ENCODE measurements at regions not wholly inside any gene's neighbourhood (a gene's known extent, or its start where the extent isn't known, plus 50 kb on each side); places are given as distances from the start of the nearest gene placed in this dataset.
A peak's percentile ranks its signal among the peaks of the same experiment; 100 is the strongest.
"Not testable (repeated sequence)": the region's sequence is repeated elsewhere in the genome, so short reads cannot be mapped to it uniquely, and the experiment has no call there.

- H3K36me3 ChIP-seq (replicated peaks) = no peaks in the 10 kb centered on the region
- no peaks in the 10 kb centered on the region for H3K9me3 ChIP-seq
- peak; percentile 31 to 66 for DNase-seq (ENCODE audit: low spot score in 2 of 2)
- no peaks in the 10 kb centered on the region for H3K4me1 ChIP-seq
- H3K27me3 ChIP-seq (ENCODE audit: low read depth) = peaks cover 21% of the 10 kb centered on the region
- in situ Hi-C loops (cut with MboI; ENCODE audit: low sequenced_read_pairs) = no loop called here
- H3K4me3 ChIP-seq = peak overlapping the region; percentile 17
Observed at GRCh38 chr18:961644-962355, 57.1 kb downstream of the ADCYAP1 start.

GRCh38 chr18:963276-963675 lies 58.6 kb downstream of the ADCYAP1 start:
- DNase-seq (ENCODE audit: low spot score in 2 of 2) = no peak
- no peaks in the 10 kb centered on the region for H3K9me3 ChIP-seq
- in situ Hi-C loops (cut with MboI; ENCODE audit: low sequenced_read_pairs) = no loop called here
- no peaks in the 10 kb centered on the region for H3K4me1 ChIP-seq
- no peaks in the 10 kb centered on the region for H3K36me3 ChIP-seq (replicated peaks)
- peaks cover 21% of the 10 kb centered on the region for H3K27me3 ChIP-seq (ENCODE audit: low read depth)
- H3K4me3 ChIP-seq = no peak overlapping the region

GRCh38 chr18:965921-966758 lies 61.5 kb downstream of the ADCYAP1 start:
- Histone ChIP-seq H3K4me1 (no peaks in the 10 kb centered on the region), H3K9me3 (no peaks in the 10 kb centered on the region), H3K36me3 (replicated peaks) (no peaks in the 10 kb centered on the region), H3K27me3 (ENCODE audit: low read depth) (peaks cover 18% of the 10 kb centered on the region), H3K4me3 (no peak overlapping the region)
- in situ Hi-C loops (cut with MboI; ENCODE audit: low sequenced_read_pairs) = no loop called here
- no peak for DNase-seq (ENCODE audit: low spot score in 2 of 2)

- Histone ChIP-seq H3K36me3 (replicated peaks) (no peaks in the 10 kb centered on the region), H3K4me1 (no peaks in the 10 kb centered on the region), H3K9me3 (no peaks in the 10 kb centered on the region), H3K4me3 (no peak overlapping the region), H3K27me3 (ENCODE audit: low read depth) (peaks cover 18% of the 10 kb centered on the region)
- in situ Hi-C loops (cut with MboI; ENCODE audit: low sequenced_read_pairs) = no loop called here
- DNase-seq (ENCODE audit: low spot score in 2 of 2) = no peak
Observed at GRCh38 chr18:966759-967576, 62.3 kb downstream of the ADCYAP1 start.

- H3K36me3 ChIP-seq (replicated peaks); in situ Hi-C loops (cut with MboI; ENCODE audit: low sequenced_read_pairs): not testable (repeated sequence)
Observed at GRCh38 chr18:968910-969309, 64.2 kb downstream of the ADCYAP1 start.

GRCh38 chr18:969311-969710 lies 64.6 kb downstream of the ADCYAP1 start:
- DNase-seq (ENCODE audit: low spot score in 2 of 2); in situ Hi-C loops (cut with MboI; ENCODE audit: low sequenced_read_pairs); H3K27me3 ChIP-seq (ENCODE audit: low read depth); H3K4me1 ChIP-seq; H3K36me3 ChIP-seq (replicated peaks); H3K4me3 ChIP-seq; H3K9me3 ChIP-seq: not testable (repeated sequence)

More at GRCh38 chr18:968910-969309, 64.2 kb downstream of the ADCYAP1 start:
- not testable (repeated sequence) for H3K4me1 ChIP-seq; DNase-seq (ENCODE audit: low spot score in 2 of 2); H3K27me3 ChIP-seq (ENCODE audit: low read depth); H3K4me3 ChIP-seq; H3K9me3 ChIP-seq

GRCh38 chr18:974606-975005 lies 69.9 kb downstream of the ADCYAP1 start:
- H3K4me1 ChIP-seq; H3K27me3 ChIP-seq (ENCODE audit: low read depth); H3K4me3 ChIP-seq; H3K9me3 ChIP-seq; H3K36me3 ChIP-seq (replicated peaks); DNase-seq (ENCODE audit: low spot score in 2 of 2); in situ Hi-C loops (cut with MboI; ENCODE audit: low sequenced_read_pairs): not testable (repeated sequence)

GRCh38 chr18:976393-977128 lies 71.9 kb downstream of the ADCYAP1 start:
- H3K27me3 ChIP-seq (ENCODE audit: low read depth); H3K9me3 ChIP-seq; H3K4me1 ChIP-seq; in situ Hi-C loops (cut with MboI; ENCODE audit: low sequenced_read_pairs); H3K4me3 ChIP-seq; H3K36me3 ChIP-seq (replicated peaks); DNase-seq (ENCODE audit: low spot score in 2 of 2): not testable (repeated sequence)

- H3K9me3 ChIP-seq; H3K36me3 ChIP-seq (replicated peaks); H3K4me1 ChIP-seq; DNase-seq (ENCODE audit: low spot score in 2 of 2); H3K27me3 ChIP-seq (ENCODE audit: low read depth); H3K4me3 ChIP-seq; in situ Hi-C loops (cut with MboI; ENCODE audit: low sequenced_read_pairs): not testable (repeated sequence)
Observed at GRCh38 chr18:977327-977726, 72.7 kb downstream of the ADCYAP1 start.

GRCh38 chr18:977732-978131 lies 73.1 kb downstream of the ADCYAP1 start:
- H3K36me3 ChIP-seq (replicated peaks); H3K27me3 ChIP-seq (ENCODE audit: low read depth); H3K9me3 ChIP-seq; H3K4me1 ChIP-seq; DNase-seq (ENCODE audit: low spot score in 2 of 2); H3K4me3 ChIP-seq; in situ Hi-C loops (cut with MboI; ENCODE audit: low sequenced_read_pairs): not testable (repeated sequence)

GRCh38 chr18:980586-980985 lies 75.9 kb downstream of the ADCYAP1 start:
- in situ Hi-C loops (cut with MboI; ENCODE audit: low sequenced_read_pairs) = no loop called here
- no peak for DNase-seq (ENCODE audit: low spot score in 2 of 2)
- no peaks in the 10 kb centered on the region for H3K9me3 ChIP-seq
- peaks cover 3% of the 10 kb centered on the region; the same call in 1 of the 2 replicates for H3K4me1 ChIP-seq
- H3K4me3 ChIP-seq = no peak overlapping the region
- H3K36me3 ChIP-seq (replicated peaks) = no peaks in the 10 kb centered on the region
- H3K27me3 ChIP-seq (ENCODE audit: low read depth) = no peaks in the 10 kb centered on the region

- Histone ChIP-seq H3K36me3 (replicated peaks) (no peaks in the 10 kb centered on the region), H3K9me3 (no peaks in the 10 kb centered on the region), H3K4me1 (peaks cover 3% of the 10 kb centered on the region; the same call in 1 of the 2 replicates), H3K4me3 (no peak overlapping the region), H3K27me3 (ENCODE audit: low read depth) (no peaks in the 10 kb centered on the region)
- in situ Hi-C loops (cut with MboI; ENCODE audit: low sequenced_read_pairs) = no loop called here
- DNase-seq (ENCODE audit: low spot score in 2 of 2) = no peak
Observed at GRCh38 chr18:984004-984403, 79.3 kb downstream of the ADCYAP1 start.

- DNase-seq (ENCODE audit: low spot score in 2 of 2) = peak; percentile 20 to 56
- Histone ChIP-seq H3K4me1 (peaks cover 3% of the 10 kb centered on the region; the same call in 1 of the 2 replicates), H3K36me3 (replicated peaks) (no peaks in the 10 kb centered on the region)
Observed at GRCh38 chr18:985212-985661, 80.6 kb downstream of the ADCYAP1 start.

More at GRCh38 chr18:985212-985661, 80.6 kb downstream of the ADCYAP1 start:
- in situ Hi-C loops (cut with MboI; ENCODE audit: low sequenced_read_pairs) = no loop called here
- H3K27me3 ChIP-seq (ENCODE audit: low read depth) = no peaks in the 10 kb centered on the region
- H3K4me3 ChIP-seq = no peak overlapping the region
- no peaks in the 10 kb centered on the region for H3K9me3 ChIP-seq

Measured in HAP-1 (cell line).